GM23248 (cell line): ENCODE measurements at regions not wholly inside any gene's neighbourhood (a gene's known extent, or its start where the extent isn't known, plus 50 kb on each side); places are given as distances from the start of the nearest gene placed in this dataset.

ENCODE experiments used
- DNase-seq: peaks from one replicate; pipeline ENCODE4 v3.0.0-alpha.2; 2015
- H2AFZ ChIP-seq: fragments of 200-600 bp; sonication (generic); 2 replicates; pipeline ENCODE4 v1.6.1; 2016; ENCODE audit warnings: antibody characterized with exemption
- H3F3A ChIP-seq: fragments of 200-600 bp; sonication (generic); 2 replicates; pipeline ENCODE4 v1.6.1; 2016; ENCODE audit warnings: mild to moderate bottlenecking, antibody characterized with exemption, mixed run types; ENCODE audit not compliant: insufficient read depth
- H3K27ac ChIP-seq: fragments of 200-600 bp; sonication (generic); 2 replicates; pipeline ENCODE4 v1.5.1; 2016; ENCODE audit warnings: mild to moderate bottlenecking
- H3K27me3 ChIP-seq: fragments of 200-600 bp; sonication (generic); replicated peaks from 2 replicates; pipeline ENCODE4 v1.6.1; 2016; ENCODE audit warnings: mild to moderate bottlenecking; ENCODE audit not compliant: insufficient read depth
- H3K36me3 ChIP-seq: fragments of 200-600 bp; sonication (generic); 2 replicates; pipeline ENCODE4 v1.6.1; 2016; ENCODE audit warnings: low read depth, mild to moderate bottlenecking
- H3K4me1 ChIP-seq: fragments of 200-600 bp; sonication (generic); 2 replicates; pipeline ENCODE4 v1.6.1; 2016; ENCODE audit warnings: mild to moderate bottlenecking; ENCODE audit not compliant: insufficient read depth
- H3K4me2 ChIP-seq: fragments of 200-600 bp; sonication (generic); one replicate; pipeline ENCODE4 v1.6.1; 2016; ENCODE audit warnings: mild to moderate bottlenecking; ENCODE audit not compliant: unreplicated experiment
- H3K4me3 ChIP-seq: fragments of 200-600 bp; sonication (generic); 2 replicates; pipeline ENCODE4 v1.5.1; 2016; ENCODE audit warnings: mild to moderate bottlenecking
- H3K79me2 ChIP-seq: fragments of 200-600 bp; sonication (generic); 2 replicates; pipeline ENCODE4 v1.6.1; 2016; ENCODE audit warnings: mild to moderate bottlenecking; ENCODE audit not compliant: insufficient read depth
- H3K9ac ChIP-seq: fragments of 200-600 bp; sonication (generic); 2 replicates; pipeline ENCODE4 v1.6.1; 2016; ENCODE audit warnings: mild to moderate bottlenecking
- H3K9me2 ChIP-seq: fragments of 200-600 bp; sonication (generic); 2 replicates; pipeline ENCODE4 v1.6.1; 2016; ENCODE audit warnings: mixed run types, mild to moderate bottlenecking, moderate library complexity; ENCODE audit not compliant: insufficient read depth
- H3K9me3 ChIP-seq: fragments of 200-600 bp; sonication (generic); one replicate; pipeline ENCODE4 v1.6.1; 2017; ENCODE audit warnings: low read depth
- H4K20me1 ChIP-seq: fragments of 200-600 bp; sonication (generic); 2 replicates; pipeline ENCODE4 v1.6.0; 2016; ENCODE audit not compliant: insufficient read depth
- EZH2 ChIP-seq: fragments of 200-600 bp; sonication (generic); IDR thresholded peaks from 2 replicates; pipeline ENCODE4 v1.6.1; 2018; ENCODE audit warnings: antibody characterized with exemption, mild to moderate bottlenecking; ENCODE audit not compliant: insufficient read depth, poor library complexity, severe bottlenecking
- EZH2phosphoT487 ChIP-seq: fragments of 200-600 bp; sonication (generic); IDR thresholded peaks from 2 replicates; pipeline ENCODE4 v1.6.1; 2018; ENCODE audit warnings: antibody characterized with exemption, moderate library complexity, mild to moderate bottlenecking, low read depth; ENCODE audit not compliant: insufficient read depth
- WGBS, 2 experiments: methylation state at CpG; one replicate each; pipeline ENCODE4 v1.1.6; 2015 to 2017; ENCODE audit warnings: low lambda C conversion rate in 2 of 2, low coverage in 1 of 2; ENCODE audit errors: missing lambda C conversion rate in 2 of 2; 5-methylcytosine and 5-hydroxymethylcytosine counted together
- in situ Hi-C: fragments of 300-500 bp; cut with MboI; formaldehyde crosslinking; loops from 2 replicates; pipeline ENCODE4 v1.15.0; 2020

- TF ChIP-seq EZH2phosphoT487 = no peak
- TF ChIP-seq EZH2 = no peak
- Histone ChIP-seq H2AFZ (no peak overlapping the region), H3K27me3 (no peaks in the 10 kb centered on the region), H3K9ac (no peak overlapping the region), H3K4me1 (no peaks in the 10 kb centered on the region), H4K20me1 (no peaks in the 10 kb centered on the region), H3K4me2 (no peak overlapping the region), H3K27ac (no peak overlapping the region), H3K9me3 (no peaks in the 10 kb centered on the region), H3K9me2 (no peaks in the 10 kb centered on the region), H3K36me3 (no peaks in the 10 kb centered on the region), H3K4me3 (no peak overlapping the region), H3K79me2 (no peaks in the 10 kb centered on the region), H3F3A (no peaks in the 10 kb centered on the region)
- 14 to 21% methylated on average over 2 of the region's 2 CpGs for WGBS, 2 experiments
- in situ Hi-C loops = no loop called here
- no peak for DNase-seq
Observed at GRCh38 chr2:192345287-192345686, 150.6 kb upstream of the TMEFF2 start.

- Histone ChIP-seq H3K9ac (no peak overlapping the region), H3K79me2 (no peaks in the 10 kb centered on the region), H3K27me3 (no peaks in the 10 kb centered on the region), H3F3A (no peaks in the 10 kb centered on the region), H3K9me2 (no peaks in the 10 kb centered on the region), H3K27ac (no peak overlapping the region), H3K4me2 (no peak overlapping the region), H2AFZ (no peak overlapping the region), H3K36me3 (no peaks in the 10 kb centered on the region), H3K9me3 (no peaks in the 10 kb centered on the region), H3K4me1 (no peaks in the 10 kb centered on the region), H4K20me1 (no peaks in the 10 kb centered on the region), H3K4me3 (no peak overlapping the region)
- in situ Hi-C loops = no loop called here
- TF ChIP-seq EZH2 = no peak
- no peak for TF ChIP-seq EZH2phosphoT487
- WGBS, 2 experiments = 50 to 56% methylated on average over 6 of the region's 6 CpGs
- no peak for DNase-seq
Observed at GRCh38 chr2:192333642-192334041, 138.9 kb upstream of the TMEFF2 start.

DNA sequence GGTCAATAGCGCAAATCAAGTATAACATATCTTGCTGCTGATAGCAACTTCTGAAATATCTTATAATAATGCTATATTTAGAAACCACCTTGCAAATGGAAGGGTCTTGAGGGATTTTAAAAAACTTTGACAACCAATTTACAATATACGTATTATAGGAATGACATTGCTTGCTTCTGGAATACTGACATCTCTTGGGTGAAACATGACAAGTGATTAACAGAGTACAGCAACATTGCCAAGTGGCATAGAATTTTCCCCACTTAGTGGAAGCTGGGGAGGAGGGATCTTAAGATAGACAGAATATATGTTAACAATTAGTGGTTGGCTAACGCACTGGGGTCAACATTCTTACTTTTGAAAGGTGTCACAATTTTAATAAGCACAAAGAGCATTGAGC is 133.6 kb upstream of the TMEFF2 start:
- Histone ChIP-seq H3K4me3 (no peak overlapping the region), H3K9me2 (no peaks in the 10 kb centered on the region), H3F3A (no peaks in the 10 kb centered on the region), H3K4me2 (no peak overlapping the region), H3K79me2 (no peaks in the 10 kb centered on the region), H3K9ac (no peak overlapping the region), H4K20me1 (no peaks in the 10 kb centered on the region), H3K9me3 (no peaks in the 10 kb centered on the region), H3K4me1 (no peaks in the 10 kb centered on the region), H2AFZ (no peak overlapping the region), H3K36me3 (no peaks in the 10 kb centered on the region), H3K27ac (no peak overlapping the region), H3K27me3 (no peaks in the 10 kb centered on the region)
- TF ChIP-seq EZH2 = no peak
- in situ Hi-C loops = no loop called here
- WGBS, 2 experiments = 6 to 11% methylated on average over 3 of the region's 3 CpGs
- no peak for DNase-seq

DNA sequence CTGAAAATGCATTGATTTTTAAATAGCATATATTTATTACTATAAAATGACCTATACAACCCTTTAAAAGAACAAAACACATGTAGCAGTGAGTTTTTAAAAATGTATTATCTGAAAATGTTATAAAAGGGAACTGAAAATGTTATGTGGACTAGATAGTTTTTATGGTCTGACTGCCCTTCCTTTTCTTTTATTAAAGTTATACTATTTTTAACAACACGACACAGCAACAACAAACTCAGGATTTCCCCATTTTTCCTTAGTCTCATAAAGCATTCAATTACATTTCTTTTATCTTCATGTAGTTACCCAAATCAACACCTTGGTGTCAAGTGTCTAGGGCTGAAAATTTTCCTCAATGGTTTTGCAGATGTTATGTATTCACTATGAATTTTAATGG is 132.8 kb upstream of the TMEFF2 start:
- 0 to 4% methylated on average over 1 of the region's 1 CpG for WGBS, 2 experiments
- no peaks in the 10 kb centered on the region for H3K9me3 ChIP-seq
- no peak overlapping the region for H3K4me2 ChIP-seq
- no peaks in the 10 kb centered on the region for H4K20me1 ChIP-seq
- no peak overlapping the region for H3K9ac ChIP-seq
- no peaks in the 10 kb centered on the region for H3K4me1 ChIP-seq
- no peak overlapping the region for H3K27ac ChIP-seq
- no peaks in the 10 kb centered on the region for H3F3A ChIP-seq
- H2AFZ ChIP-seq = no peak overlapping the region
- no peaks in the 10 kb centered on the region for H3K27me3 ChIP-seq
- no peak overlapping the region for H3K4me3 ChIP-seq
- TF ChIP-seq EZH2 = no peak
- no peak for TF ChIP-seq EZH2phosphoT487
- H3K36me3 ChIP-seq = no peaks in the 10 kb centered on the region
- no peaks in the 10 kb centered on the region for H3K9me2 ChIP-seq
- no peaks in the 10 kb centered on the region for H3K79me2 ChIP-seq
- DNase-seq = no peak
- in situ Hi-C loops = no loop called here

DNA sequence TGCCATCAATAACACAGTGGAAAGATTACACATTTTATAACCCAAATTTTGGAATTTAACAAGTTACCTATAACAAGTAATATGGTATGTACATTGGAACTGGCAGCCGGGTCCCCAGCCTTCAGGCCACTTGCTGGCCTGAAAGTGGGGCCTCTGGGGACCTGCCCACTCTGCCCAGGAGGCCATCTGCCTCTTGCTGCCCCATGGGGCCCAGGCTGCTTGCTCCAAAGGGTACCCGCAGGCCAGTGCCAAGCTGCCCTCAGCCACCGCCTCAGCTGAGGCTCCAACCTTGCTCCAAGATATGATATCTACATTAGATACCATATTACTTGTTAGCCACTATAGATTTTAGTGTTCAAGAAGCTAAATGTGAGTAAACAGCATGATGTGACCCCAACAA is 120.8 kb upstream of the TMEFF2 start:
- Histone ChIP-seq H3K36me3 (no peaks in the 10 kb centered on the region), H3K27ac (no peak overlapping the region), H3K9me3 (no peaks in the 10 kb centered on the region), H3K9ac (no peak overlapping the region), H4K20me1 (no peaks in the 10 kb centered on the region), H3K27me3 (no peaks in the 10 kb centered on the region), H3K4me2 (no peak overlapping the region), H3K79me2 (no peaks in the 10 kb centered on the region), H3K4me3 (no peak overlapping the region), H3K9me2 (no peaks in the 10 kb centered on the region), H2AFZ (no peak overlapping the region), H3K4me1 (no peaks in the 10 kb centered on the region), H3F3A (no peaks in the 10 kb centered on the region)
- in situ Hi-C loops = no loop called here
- no peak for DNase-seq
- TF ChIP-seq EZH2 (no peak), EZH2phosphoT487 (no peak)
- WGBS, 2 experiments = 71 to 75% methylated on average over 3 of the region's 3 CpGs
